GM23248 (cell line): ENCODE measurements at regions not wholly inside any gene's neighbourhood (a gene's known extent, or its start where the extent isn't known, plus 50 kb on each side); places are given as distances from the start of the nearest gene placed in this dataset.

Experiments used
- DNase-seq: peaks from one replicate; pipeline ENCODE4 v3.0.0-alpha.2; 2015
- H2AFZ ChIP-seq: fragments of 200-600 bp; sonication (generic); 2 replicates; pipeline ENCODE4 v1.6.1; 2016; ENCODE audit warnings: antibody characterized with exemption
- H3F3A ChIP-seq: fragments of 200-600 bp; sonication (generic); 2 replicates; pipeline ENCODE4 v1.6.1; 2016; ENCODE audit warnings: mild to moderate bottlenecking, antibody characterized with exemption, mixed run types; ENCODE audit not compliant: insufficient read depth
- H3K27ac ChIP-seq: fragments of 200-600 bp; sonication (generic); 2 replicates; pipeline ENCODE4 v1.5.1; 2016; ENCODE audit warnings: mild to moderate bottlenecking
- H3K27me3 ChIP-seq: fragments of 200-600 bp; sonication (generic); replicated peaks from 2 replicates; pipeline ENCODE4 v1.6.1; 2016; ENCODE audit warnings: mild to moderate bottlenecking; ENCODE audit not compliant: insufficient read depth
- H3K36me3 ChIP-seq: fragments of 200-600 bp; sonication (generic); 2 replicates; pipeline ENCODE4 v1.6.1; 2016; ENCODE audit warnings: low read depth, mild to moderate bottlenecking
- H3K4me1 ChIP-seq: fragments of 200-600 bp; sonication (generic); 2 replicates; pipeline ENCODE4 v1.6.1; 2016; ENCODE audit warnings: mild to moderate bottlenecking; ENCODE audit not compliant: insufficient read depth
- H3K4me2 ChIP-seq: fragments of 200-600 bp; sonication (generic); one replicate; pipeline ENCODE4 v1.6.1; 2016; ENCODE audit warnings: mild to moderate bottlenecking; ENCODE audit not compliant: unreplicated experiment
- H3K4me3 ChIP-seq: fragments of 200-600 bp; sonication (generic); 2 replicates; pipeline ENCODE4 v1.5.1; 2016; ENCODE audit warnings: mild to moderate bottlenecking
- H3K79me2 ChIP-seq: fragments of 200-600 bp; sonication (generic); 2 replicates; pipeline ENCODE4 v1.6.1; 2016; ENCODE audit warnings: mild to moderate bottlenecking; ENCODE audit not compliant: insufficient read depth
- H3K9ac ChIP-seq: fragments of 200-600 bp; sonication (generic); 2 replicates; pipeline ENCODE4 v1.6.1; 2016; ENCODE audit warnings: mild to moderate bottlenecking
- H3K9me2 ChIP-seq: fragments of 200-600 bp; sonication (generic); 2 replicates; pipeline ENCODE4 v1.6.1; 2016; ENCODE audit warnings: mixed run types, mild to moderate bottlenecking, moderate library complexity; ENCODE audit not compliant: insufficient read depth
- H3K9me3 ChIP-seq: fragments of 200-600 bp; sonication (generic); one replicate; pipeline ENCODE4 v1.6.1; 2017; ENCODE audit warnings: low read depth
- H4K20me1 ChIP-seq: fragments of 200-600 bp; sonication (generic); 2 replicates; pipeline ENCODE4 v1.6.0; 2016; ENCODE audit not compliant: insufficient read depth
- EZH2 ChIP-seq: fragments of 200-600 bp; sonication (generic); IDR thresholded peaks from 2 replicates; pipeline ENCODE4 v1.6.1; 2018; ENCODE audit warnings: antibody characterized with exemption, mild to moderate bottlenecking; ENCODE audit not compliant: insufficient read depth, poor library complexity, severe bottlenecking
- EZH2phosphoT487 ChIP-seq: fragments of 200-600 bp; sonication (generic); IDR thresholded peaks from 2 replicates; pipeline ENCODE4 v1.6.1; 2018; ENCODE audit warnings: antibody characterized with exemption, moderate library complexity, mild to moderate bottlenecking, low read depth; ENCODE audit not compliant: insufficient read depth
- WGBS, 2 experiments: methylation state at CpG; one replicate each; pipeline ENCODE4 v1.1.6; 2015 to 2017; ENCODE audit warnings: low lambda C conversion rate in 2 of 2, low coverage in 1 of 2; ENCODE audit errors: missing lambda C conversion rate in 2 of 2; 5-methylcytosine and 5-hydroxymethylcytosine counted together
- in situ Hi-C: fragments of 300-500 bp; cut with MboI; formaldehyde crosslinking; loops from 2 replicates; pipeline ENCODE4 v1.15.0; 2020

DNA sequence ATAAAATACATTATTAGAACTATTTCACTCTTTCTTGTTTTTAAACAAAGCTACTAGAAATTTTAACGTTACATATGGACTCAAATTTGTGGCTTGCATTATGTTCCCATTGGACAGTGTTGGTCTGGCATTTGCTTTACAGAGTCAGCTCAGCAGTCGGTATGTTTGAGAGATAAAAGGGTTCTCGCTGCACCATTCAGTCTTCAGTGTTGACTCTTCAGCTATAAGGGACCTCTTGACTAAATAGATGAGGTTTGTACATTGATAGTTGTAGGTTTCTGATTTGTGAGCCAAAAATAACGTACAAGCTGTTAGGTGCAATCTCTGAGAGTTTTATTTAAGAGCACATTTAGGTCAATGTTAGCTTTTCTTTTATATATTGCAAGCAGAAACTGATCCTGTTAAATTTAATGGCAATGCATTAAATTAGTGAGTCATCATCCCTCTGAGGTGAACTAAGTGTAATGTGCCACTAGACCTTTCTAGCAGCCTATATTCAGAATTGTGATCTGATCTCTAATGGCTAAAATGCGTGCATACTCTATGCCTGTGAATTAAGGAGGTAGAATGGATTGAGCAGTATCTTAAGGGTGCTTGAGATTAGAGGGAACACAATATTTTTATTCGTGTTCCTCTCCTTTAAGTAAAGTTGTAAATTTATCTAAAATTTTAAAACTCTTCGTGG is 485.6 kb upstream of the SYNCRIP start:
- Histone ChIP-seq H3K27ac (no peak overlapping the region), H3K9me3 (peaks cover 3% of the 10 kb centered on the region), H3F3A (no peaks in the 10 kb centered on the region), H3K36me3 (no peaks in the 10 kb centered on the region), H3K9me2 (no peaks in the 10 kb centered on the region), H4K20me1 (no peaks in the 10 kb centered on the region), H3K9ac (no peak overlapping the region), H3K4me2 (no peak overlapping the region), H3K27me3 (no peaks in the 10 kb centered on the region), H3K4me1 (no peaks in the 10 kb centered on the region), H3K79me2 (no peaks in the 10 kb centered on the region), H3K4me3 (no peak overlapping the region), H2AFZ (no peak overlapping the region)
- no peak for DNase-seq
- in situ Hi-C loops: no loop called here
- WGBS, 2 experiments: 7% methylated on average over 7 of the region's 7 CpGs
- TF ChIP-seq EZH2 (no peak), EZH2phosphoT487 (no peak)

DNA sequence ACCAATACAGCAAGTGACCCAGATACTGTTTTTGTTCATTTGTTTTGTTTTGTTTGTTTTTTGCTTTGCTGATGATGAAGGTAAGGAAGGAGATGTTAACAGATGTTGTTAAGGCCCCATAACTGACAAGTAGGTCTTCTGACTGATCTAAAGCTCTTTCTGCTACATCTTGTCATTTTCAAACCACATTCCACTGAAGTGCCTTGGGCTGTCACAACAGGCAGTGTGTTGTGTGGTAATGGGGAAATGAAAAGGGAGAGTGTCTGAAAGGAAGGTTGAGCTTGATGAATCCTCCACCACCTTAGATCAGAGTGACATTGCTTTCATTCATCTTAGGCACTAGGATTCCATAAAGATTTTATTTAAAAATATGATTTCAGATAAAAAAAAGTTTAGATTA is 479.4 kb upstream of the SYNCRIP start:
- no peaks in the 10 kb centered on the region for H3K27me3 ChIP-seq
- H3K79me2 ChIP-seq: no peaks in the 10 kb centered on the region
- H4K20me1 ChIP-seq: no peaks in the 10 kb centered on the region
- H3K9me2 ChIP-seq: no peaks in the 10 kb centered on the region
- H3F3A ChIP-seq: no peaks in the 10 kb centered on the region
- H2AFZ ChIP-seq: no peak overlapping the region
- no peak for TF ChIP-seq EZH2
- no peak for TF ChIP-seq EZH2phosphoT487
- H3K4me1 ChIP-seq: no peaks in the 10 kb centered on the region
- in situ Hi-C loops: no loop called here
- H3K4me2 ChIP-seq: no peak overlapping the region
- H3K9me3 ChIP-seq: no peaks in the 10 kb centered on the region
- no peak for DNase-seq
- no peak overlapping the region for H3K9ac ChIP-seq
- H3K36me3 ChIP-seq: no peaks in the 10 kb centered on the region
- H3K27ac ChIP-seq: no peak overlapping the region
- H3K4me3 ChIP-seq: no peak overlapping the region

DNA sequence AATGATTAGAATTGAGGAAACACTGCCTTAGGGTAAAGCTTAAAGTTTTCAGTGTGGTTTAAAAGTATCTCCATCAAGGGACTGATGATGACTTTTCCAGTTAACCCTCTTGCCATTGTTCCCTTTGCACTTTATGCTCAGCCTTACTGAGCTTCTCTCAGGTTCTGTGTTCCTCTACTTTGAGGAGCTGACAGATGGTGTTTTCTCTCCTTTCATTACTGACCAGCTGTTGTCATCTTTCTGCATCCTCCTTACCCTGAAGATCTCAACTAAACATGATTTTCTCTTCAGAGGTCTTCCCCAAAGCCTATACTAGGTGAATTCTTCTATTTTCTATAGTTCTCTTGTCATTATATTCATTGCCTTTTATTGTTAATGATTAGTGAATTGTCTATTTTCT is 475.6 kb upstream of the SYNCRIP start:
- H3K4me2 ChIP-seq: no peak overlapping the region
- in situ Hi-C loops: no loop called here
- H3K9me2 ChIP-seq: no peaks in the 10 kb centered on the region
- no peak for DNase-seq
- no peaks in the 10 kb centered on the region for H3K36me3 ChIP-seq
- H3K9me3 ChIP-seq: peaks cover 5% of the 10 kb centered on the region
- no peak overlapping the region for H3K4me3 ChIP-seq
- no peaks in the 10 kb centered on the region for H3K27me3 ChIP-seq
- H3K9ac ChIP-seq: no peak overlapping the region
- H3K4me1 ChIP-seq: no peaks in the 10 kb centered on the region
- no peaks in the 10 kb centered on the region for H3K79me2 ChIP-seq
- no peaks in the 10 kb centered on the region for H3F3A ChIP-seq
- no peak overlapping the region for H3K27ac ChIP-seq
- TF ChIP-seq EZH2phosphoT487 (no peak), EZH2 (no peak)
- no peaks in the 10 kb centered on the region for H4K20me1 ChIP-seq
- no peak overlapping the region for H2AFZ ChIP-seq

DNA sequence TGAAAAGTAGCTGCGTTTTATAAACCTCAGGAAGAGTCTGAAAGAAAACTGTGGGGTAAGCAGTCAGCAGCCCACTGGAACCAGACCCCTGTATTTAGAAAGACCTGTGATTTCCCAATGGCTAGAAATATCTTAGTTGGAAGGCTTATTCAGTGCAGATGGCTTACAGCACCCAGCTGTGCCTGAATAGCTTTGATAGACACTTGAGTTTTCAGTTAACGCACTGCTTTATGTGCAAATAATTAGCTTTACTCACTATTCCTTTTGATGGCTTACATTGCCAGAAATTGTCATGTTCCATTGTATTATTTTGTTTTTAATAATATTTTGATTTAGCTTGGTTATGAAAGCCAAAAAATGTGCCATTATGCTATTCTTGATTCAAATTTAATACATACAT is 465.3 kb upstream of the SYNCRIP start:
- Histone ChIP-seq H3K79me2 (no peaks in the 10 kb centered on the region), H3K4me1 (no peaks in the 10 kb centered on the region), H3K4me3 (no peak overlapping the region), H3K27me3 (no peaks in the 10 kb centered on the region), H3K27ac (no peak overlapping the region), H3K36me3 (no peaks in the 10 kb centered on the region), H3K9ac (no peak overlapping the region), H3K9me3 (no peaks in the 10 kb centered on the region), H3K4me2 (no peak overlapping the region), H3K9me2 (no peaks in the 10 kb centered on the region), H4K20me1 (no peaks in the 10 kb centered on the region), H3F3A (no peaks in the 10 kb centered on the region), H2AFZ (no peak overlapping the region)
- 25 to 29% methylated on average over 2 of the region's 2 CpGs for WGBS, 2 experiments
- no peak for DNase-seq
- TF ChIP-seq EZH2phosphoT487 (no peak), EZH2 (no peak)
- in situ Hi-C loops: no loop called here

DNA sequence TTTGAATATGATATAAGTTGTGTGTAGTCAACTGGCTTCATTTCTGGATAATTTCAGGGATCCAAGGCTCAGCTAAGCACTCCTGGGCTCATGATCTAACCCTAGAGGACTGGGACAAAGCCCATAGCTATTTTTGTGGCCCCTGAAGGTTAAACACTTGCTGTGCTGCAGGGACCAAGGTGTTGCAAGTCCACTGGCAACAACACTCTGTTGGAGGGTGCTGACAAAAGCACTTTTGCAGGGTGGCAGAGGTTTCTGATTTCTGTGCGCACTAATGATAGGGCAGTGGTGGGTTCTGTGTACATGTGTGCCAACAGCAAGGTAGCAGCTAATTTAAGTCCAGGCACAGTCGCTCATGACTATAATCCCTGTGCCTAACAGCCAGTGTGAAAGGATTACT is 445.3 kb upstream of the SYNCRIP start:
- no peaks in the 10 kb centered on the region for H3F3A ChIP-seq
- H3K4me3 ChIP-seq: no peak overlapping the region
- H3K9me3 ChIP-seq: no peaks in the 10 kb centered on the region
- WGBS, 2 experiments: 38 to 40% methylated on average over 2 of the region's 2 CpGs
- no peak for DNase-seq
- no peaks in the 10 kb centered on the region for H3K79me2 ChIP-seq
- H4K20me1 ChIP-seq: no peaks in the 10 kb centered on the region
- in situ Hi-C loops: no loop called here
- no peak overlapping the region for H3K9ac ChIP-seq
- H3K27me3 ChIP-seq: no peaks in the 10 kb centered on the region
- H3K27ac ChIP-seq: no peak overlapping the region
- no peaks in the 10 kb centered on the region for H3K36me3 ChIP-seq
- no peaks in the 10 kb centered on the region for H3K4me1 ChIP-seq
- H3K4me2 ChIP-seq: no peak overlapping the region
- no peak for TF ChIP-seq EZH2phosphoT487
- TF ChIP-seq EZH2: no peak
- H3K9me2 ChIP-seq: no peaks in the 10 kb centered on the region
- H2AFZ ChIP-seq: no peak overlapping the region
